HG02885 (cell line): ENCODE measurements at regions not wholly inside any gene's neighbourhood (a gene's known extent, or its start where the extent isn't known, plus 50 kb on each side); places are given as distances from the start of the nearest gene placed in this dataset.
"Not testable (repeated sequence)": the region's sequence is repeated elsewhere in the genome, so short reads cannot be mapped to it uniquely, and the experiment has no call there.

Experiments
- ATAC-seq: cut with Tn5 transposase; IDR thresholded peaks from one replicate; pipeline ENCODE4 v1.9.1; 2021; ENCODE audit warnings: mild to moderate bottlenecking; ENCODE audit not compliant: unreplicated experiment, poor library complexity

GRCh38 chr15:84402856-84403608 lies 167.5 kb downstream of the GOLGA6L4 start:
- no peak for ATAC-seq

GRCh38 chr15:84409357-84409756 lies 173.8 kb downstream of the GOLGA6L4 start:
- not testable (repeated sequence) for ATAC-seq

DNA sequence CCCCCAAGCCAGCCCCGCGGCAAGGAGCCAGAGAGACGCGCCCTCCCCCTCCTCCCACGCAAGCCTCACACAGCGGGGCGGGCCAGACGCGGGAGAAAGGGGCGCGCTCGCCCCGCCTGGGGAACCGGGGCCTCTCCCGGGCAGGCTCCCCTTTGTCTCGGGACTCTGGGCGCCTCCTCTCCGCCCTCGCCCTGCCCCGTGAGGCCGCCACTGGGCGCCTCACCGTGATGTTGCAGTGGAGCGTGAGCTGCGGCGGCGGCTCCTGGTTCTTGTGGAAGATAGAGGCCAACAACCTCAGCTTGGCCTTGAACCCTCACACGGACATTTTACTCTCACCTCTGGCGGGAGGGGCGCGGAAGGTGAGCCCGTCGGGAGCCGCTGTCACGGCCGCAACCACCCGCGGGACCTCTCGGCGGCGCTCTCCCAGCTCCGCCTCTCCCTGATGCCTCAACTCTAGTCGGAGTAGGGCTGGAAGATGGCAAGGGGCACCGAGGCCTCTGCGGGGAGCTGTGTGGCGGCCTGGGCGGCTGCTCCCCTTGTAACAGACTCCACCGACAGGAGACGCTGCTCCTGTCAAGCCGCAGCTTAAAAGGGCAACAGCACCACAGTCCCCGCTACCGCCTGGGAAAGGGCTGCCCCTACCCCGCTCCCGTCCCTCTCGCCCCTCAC lies 179.2 kb upstream of the ZSCAN2 start:
- ATAC-seq, result not testable (repeated sequence)

- not testable (repeated sequence) for ATAC-seq
These were observed 175.5 kb upstream of the ZSCAN2 start for GRCh38 chr15:84425327-84425726.

DNA sequence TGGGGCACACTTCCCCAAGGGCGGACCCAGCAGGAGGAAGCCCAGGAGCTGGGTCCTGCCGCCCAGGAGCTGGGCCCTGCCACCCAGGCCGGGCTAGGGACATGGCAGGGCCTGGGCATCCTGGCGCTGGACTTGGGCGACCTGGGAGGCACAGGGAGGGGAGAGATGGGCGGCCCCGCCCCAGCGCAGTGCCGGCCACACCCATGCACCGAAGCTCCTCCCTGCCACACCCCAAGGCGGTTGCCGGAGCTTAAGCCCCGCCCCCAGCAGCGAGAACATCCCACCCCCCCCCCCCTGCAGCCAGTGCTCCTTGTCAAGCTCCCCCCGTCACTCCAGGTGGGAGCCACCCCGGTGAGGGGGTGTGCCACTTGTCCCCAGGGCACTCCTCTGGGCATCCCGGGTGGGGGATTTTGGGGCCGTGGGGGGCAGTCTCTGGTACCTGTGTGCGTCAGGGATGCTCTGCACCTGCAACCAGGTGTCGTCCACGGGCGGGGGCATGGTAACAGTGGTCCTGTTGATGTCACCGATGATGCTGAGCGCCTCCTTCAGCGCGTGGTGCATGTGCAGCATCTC lies 127.4 kb upstream of the ZSCAN2 start:
- ATAC-seq, result not testable (repeated sequence)

GRCh38 chr15:84476364-84477033 lies 124.3 kb upstream of the ZSCAN2 start:
- not testable (repeated sequence) for ATAC-seq

- ATAC-seq, result peak; percentile 83
These were observed 123.3 kb upstream of the ZSCAN2 start for GRCh38 chr15:84477550-84477949.

- ATAC-seq, result not testable (repeated sequence)
These were observed 120.6 kb upstream of the ZSCAN2 start for GRCh38 chr15:84480174-84480681.

- ATAC-seq, result not testable (repeated sequence)
These were observed 117.0 kb upstream of the ZSCAN2 start for GRCh38 chr15:84483859-84484258.

DNA sequence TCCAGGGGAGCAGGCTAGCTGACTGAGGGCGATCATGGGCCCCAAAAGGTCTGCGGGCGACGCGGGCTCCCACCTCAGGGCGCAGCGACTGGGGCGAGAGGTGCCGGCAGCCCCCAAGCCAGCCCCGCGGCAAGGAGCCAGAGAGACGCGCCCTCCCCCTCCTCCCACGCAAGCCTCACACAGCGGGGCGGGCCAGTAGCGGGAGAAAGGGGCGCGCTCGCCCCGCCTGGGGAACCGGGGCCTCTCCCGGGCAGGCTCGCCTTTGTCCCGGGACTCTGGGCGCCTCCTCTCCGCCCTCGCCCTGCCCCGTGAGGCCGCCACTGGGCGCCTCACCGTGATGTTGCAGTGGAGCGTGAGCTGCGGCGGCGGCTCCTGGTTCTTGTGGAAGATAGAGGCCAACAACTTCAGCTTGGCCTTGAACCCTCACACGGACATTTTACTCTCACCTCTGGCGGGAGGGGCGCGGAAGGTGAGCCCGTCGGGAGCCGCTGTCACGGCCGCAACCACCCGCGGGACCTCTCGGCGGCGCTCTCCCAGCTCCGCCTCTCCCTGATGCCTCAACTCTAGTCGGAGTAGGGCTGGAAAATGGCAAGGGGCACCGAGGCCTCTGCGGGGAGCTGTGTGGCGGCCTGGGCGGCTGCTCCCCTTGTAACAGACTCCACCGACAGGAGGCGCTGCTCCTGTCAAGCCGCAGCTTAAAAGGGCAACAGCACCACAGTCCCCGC lies 100.5 kb upstream of the ZSCAN2 start:
- not testable (repeated sequence) for ATAC-seq

- not testable (repeated sequence) for ATAC-seq
These were observed 97.7 kb upstream of the ZSCAN2 start for GRCh38 chr15:84503101-84503500.

GRCh38 chr15:84505552-84505951 lies 95.3 kb upstream of the ZSCAN2 start:
- not testable (repeated sequence) for ATAC-seq

DNA sequence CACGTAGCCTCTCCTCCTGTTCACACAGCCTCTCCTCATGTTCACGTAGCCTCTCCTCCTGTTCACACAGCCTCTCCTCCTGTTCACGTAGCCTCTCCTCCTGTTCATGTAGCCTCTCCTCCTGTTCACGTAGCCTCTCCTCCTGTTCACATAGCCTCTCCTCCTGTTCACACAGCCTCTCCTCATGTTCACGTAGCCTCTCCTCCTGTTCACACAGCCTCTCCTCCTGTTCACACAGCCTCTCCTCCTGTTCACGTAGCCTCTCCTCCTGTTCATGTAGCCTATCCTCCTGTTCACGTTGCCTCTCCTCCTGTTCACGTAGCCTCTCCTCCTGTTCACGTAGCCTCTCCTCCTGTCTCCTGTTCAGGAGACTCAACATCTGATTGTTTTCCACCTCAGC lies 88.5 kb upstream of the ZSCAN2 start:
- ATAC-seq, result not testable (repeated sequence)

DNA sequence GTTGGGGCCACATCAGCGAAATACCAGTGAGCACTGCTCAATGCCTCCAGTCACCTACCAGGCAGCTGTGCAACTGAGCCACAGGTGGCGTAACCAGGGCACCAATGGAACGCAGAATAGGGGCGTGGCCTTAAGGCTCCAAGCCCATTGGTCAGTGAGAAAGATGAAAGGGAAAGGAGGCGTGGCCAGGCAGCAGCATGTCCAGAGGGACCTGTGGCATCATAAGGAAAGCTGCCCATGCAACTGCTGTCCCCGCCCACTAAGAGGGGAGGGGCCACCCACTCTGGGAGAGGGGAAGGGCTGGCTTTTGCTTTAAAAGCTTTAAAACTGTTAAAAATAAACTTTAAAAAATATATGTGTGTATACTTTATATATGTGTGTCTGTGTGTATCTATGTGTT lies 84.0 kb upstream of the ZSCAN2 start:
- not testable (repeated sequence) for ATAC-seq

DNA sequence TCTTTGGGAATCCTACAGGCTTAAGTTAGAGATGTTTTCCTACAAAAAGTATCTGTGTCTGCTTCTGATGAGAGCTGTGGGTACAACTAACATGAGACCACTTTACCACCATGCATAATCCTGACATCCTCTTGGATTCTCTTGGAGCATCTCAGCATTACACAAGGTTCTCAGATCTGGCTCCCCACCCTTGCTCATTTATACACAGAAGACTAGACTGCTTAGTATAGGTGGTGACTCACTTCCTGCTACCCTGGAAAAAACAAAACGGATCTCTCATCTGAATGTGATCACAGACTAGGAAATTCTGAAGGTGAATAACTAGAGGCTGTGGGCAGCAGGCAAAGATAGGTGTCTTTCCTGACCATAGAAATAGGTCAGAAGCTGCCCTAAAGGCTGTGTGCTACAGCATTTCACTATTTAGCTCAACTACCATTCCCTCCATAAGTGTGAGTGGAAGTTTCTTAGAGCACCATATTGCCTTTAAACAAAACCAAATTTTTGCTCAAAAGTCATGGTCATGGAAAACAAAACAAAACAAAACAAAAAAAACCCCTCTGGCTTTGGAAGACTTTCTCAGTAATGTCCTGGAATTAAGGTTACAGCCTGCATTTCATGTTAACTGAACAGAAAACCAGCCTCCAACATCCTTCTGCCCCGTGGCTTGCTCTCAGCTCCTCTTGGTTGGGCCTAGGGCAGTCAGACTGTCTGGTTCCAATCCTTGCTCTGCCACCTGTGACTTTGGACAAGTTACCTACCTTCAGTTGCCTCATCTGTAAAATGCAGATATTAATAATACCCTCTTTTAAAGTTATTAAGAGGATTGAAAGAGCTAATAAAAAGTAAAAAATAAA lies 75.1 kb upstream of the ZSCAN2 start:
- not testable (repeated sequence) for ATAC-seq

GRCh38 chr15:84530751-84531150 lies 70.1 kb upstream of the ZSCAN2 start:
- ATAC-seq, result not testable (repeated sequence)

DNA sequence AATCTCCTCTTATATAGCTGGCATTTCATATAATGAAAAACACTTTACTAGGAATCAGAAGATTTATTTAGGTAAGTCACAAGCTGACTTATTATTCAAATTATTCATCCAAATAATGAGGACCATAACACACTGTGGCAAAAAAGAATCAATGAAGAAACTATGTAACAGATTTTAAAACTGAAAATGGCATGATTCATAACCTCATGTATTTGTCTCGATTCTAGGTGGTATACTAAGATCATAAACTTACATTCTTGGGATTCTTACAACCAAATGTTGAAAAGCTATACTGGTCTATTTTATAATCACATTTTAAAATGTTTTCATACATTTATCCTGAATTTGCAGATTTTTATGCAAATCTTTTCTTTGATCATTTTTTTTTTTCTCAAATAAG lies 69.6 kb upstream of the ZSCAN2 start:
- not testable (repeated sequence) for ATAC-seq

DNA sequence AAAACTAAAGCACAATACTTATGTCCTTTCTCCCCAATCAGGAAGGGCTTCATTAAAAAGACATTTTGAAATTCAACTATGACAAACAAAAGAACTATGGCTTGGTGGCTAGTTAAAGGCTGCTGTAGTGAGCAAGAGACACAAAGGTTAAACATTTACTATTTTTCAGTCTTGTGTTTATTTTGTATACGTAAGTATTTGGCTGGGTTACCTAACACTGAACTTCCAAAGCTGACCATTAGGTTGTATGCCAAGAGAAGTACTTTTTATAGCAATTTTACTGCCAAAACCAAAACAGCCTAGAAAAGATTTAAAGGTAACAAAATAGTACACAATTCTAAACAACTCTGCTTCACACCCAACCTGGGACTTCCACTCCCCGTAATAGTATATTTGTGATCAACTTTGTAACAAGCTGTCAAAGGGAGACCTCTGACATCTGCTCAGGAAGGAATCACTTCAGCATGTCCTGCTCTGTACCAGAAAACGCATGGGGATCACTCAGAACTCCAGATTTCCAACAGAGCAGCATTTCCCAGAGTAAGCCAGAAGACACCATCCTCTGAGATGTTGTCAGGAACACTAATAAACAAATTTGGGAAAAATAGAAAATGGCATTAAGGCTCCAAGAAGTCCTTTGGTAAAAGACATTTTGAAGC lies 69.0 kb upstream of the ZSCAN2 start:
- not testable (repeated sequence) for ATAC-seq
